K562 (cell line): ENCODE measurements at regions not wholly inside any gene's neighbourhood (a gene's known extent, or its start where the extent isn't known, plus 50 kb on each side); places are given as distances from the start of the nearest gene placed in this dataset.

ENCODE experiments used
- ATAC-seq: fragments of 200-7000 bp; cut with Tn5 transposase; 3 replicates; pipeline ENCODE4 v1.9.1; 2020; ENCODE audit warnings: moderate library complexity
- BruUV-seq: library from RNA; stranded (reverse); fragments of 400-500 nt; replicated peaks from 2 replicates; lab custom pipeline; 2021; lab: Mats Ljungman, UMichigan
- CTCF ChIA-PET: fragments of 300-600 bp; formaldehyde crosslinking; extraction: SDS; loops from one replicate; lab custom pipeline; 2021; ENCODE audit warnings: low intra/inter-chr PET ratio; lab: Yijun Ruan, JAX
- POLR2A ChIA-PET: fragments of 300-600, 350-650 bp; sonication (Branson Sonifier 250); formaldehyde crosslinking; extraction: SDS; loops from one replicate; lab custom pipeline; 2021; ENCODE audit warnings: antibody characterized with exemption, inconsistent platforms; lab: Yijun Ruan, JAX
- DNase-seq, 4 experiments: peaks; one replicate each; pipeline versions ENCODE4 v3.0.0 to v3.0.0-alpha.2; 2011 to 2018; ENCODE audit warnings: low spot score in 3 of 4, mixed read lengths in 3 of 4; ENCODE audit errors: extremely low read depth in 1 of 4
- FAIRE-seq: peaks from 2 replicates; lab custom pipeline; 2011; peaks lifted over from hg19 to GRCh38; lab: Jason Lieb, UNC
- H2AFZ ChIP-seq: 2 replicates; pipeline ENCODE4 v1.6.0; 2011; ENCODE audit warnings: low read depth, low read length, control low read depth, inconsistent platforms
- H3K27ac ChIP-seq: fragments of 200-600 bp; 3 replicates; pipeline ENCODE4 v1.8.0; 2011; ENCODE audit warnings: low read depth, mild to moderate bottlenecking, control low read depth, inconsistent platforms, low read length, moderate library complexity, mixed read lengths; ENCODE audit errors: extremely low read depth
- H3K27me3 ChIP-seq, 2 experiments: fragments of 300-600 bp in 1 of 2; 2 replicates in 1 of 2; 3 replicates in 1 of 2; pipeline versions ENCODE4 v1.6.0 to v1.8.0; 2011; ENCODE audit warnings: inconsistent platforms in 2 of 2, low read length in 2 of 2, mild to moderate bottlenecking in 1 of 2, mixed read lengths in 1 of 2, moderate library complexity in 1 of 2; ENCODE audit not compliant: control insufficient read depth in 2 of 2, insufficient read depth in 2 of 2
- H3K36me3 ChIP-seq: fragments of 300-600 bp; 3 replicates; pipeline ENCODE4 v1.8.0; 2011; ENCODE audit warnings: mild to moderate bottlenecking, low read length, inconsistent platforms; ENCODE audit not compliant: control insufficient read depth, insufficient read depth
- H3K4me1 ChIP-seq, 2 experiments: fragments of 200-600 bp in 1 of 2; replicated peaks in 1 of 2; 2 replicates in 1 of 2; 3 replicates in 1 of 2; pipeline versions ENCODE4 v1.5.1 to v1.8.0; 2011; ENCODE audit warnings: inconsistent platforms in 2 of 2, low read length in 2 of 2, mild to moderate bottlenecking in 1 of 2, mixed read lengths in 1 of 2, moderate library complexity in 1 of 2; ENCODE audit not compliant: control insufficient read depth in 2 of 2, insufficient read depth in 2 of 2
- H3K4me2 ChIP-seq: 2 replicates; pipeline ENCODE4 v1.6.1; 2011; ENCODE audit warnings: low read length, control low read depth, inconsistent platforms, mixed read lengths; ENCODE audit not compliant: insufficient read depth
- H3K4me3 ChIP-seq: fragments of 200-600 bp; sonication (generic), shearing (Covaris generic); 2 replicates; pipeline ENCODE4 v1.5.1; 2016; ENCODE audit warnings: control low read depth, inconsistent platforms
- H3K79me2 ChIP-seq: fragments of 200-600 bp; 3 replicates; pipeline ENCODE4 v1.8.0; 2011; ENCODE audit warnings: low read length, inconsistent platforms; ENCODE audit not compliant: control insufficient read depth, insufficient read depth
- H3K9ac ChIP-seq, 2 experiments: 2 replicates each; pipeline versions ENCODE4 v1.6.0 to v1.6.1; 2011; ENCODE audit warnings: low read depth in 2 of 2, low read length in 2 of 2, control low read depth in 1 of 2, inconsistent platforms in 1 of 2, mild to moderate bottlenecking in 1 of 2, mixed read lengths in 1 of 2; ENCODE audit not compliant: insufficient read depth in 1 of 2
- H3K9me1 ChIP-seq: one replicate; pipeline ENCODE4 v1.6.0; 2011; ENCODE audit warnings: inconsistent platforms, mild to moderate bottlenecking, low read length, moderate library complexity; ENCODE audit not compliant: control insufficient read depth, insufficient read depth
- H3K9me3 ChIP-seq: replicated peaks from 2 replicates; pipeline ENCODE4 v1.5.1; 2011; ENCODE audit warnings: low read depth, low read length, inconsistent platforms; ENCODE audit not compliant: control insufficient read depth, insufficient read depth
- H4K20me1 ChIP-seq: replicated peaks from 2 replicates; pipeline ENCODE4 v1.6.1; 2011; ENCODE audit warnings: low read length, inconsistent platforms, mixed read lengths; ENCODE audit not compliant: control insufficient read depth, insufficient read depth
- ADNP ChIP-seq: fragments of 200-800 bp; sonication (Bioruptor generic); IDR thresholded peaks from 2 replicates; pipeline ENCODE4 v1.6.1; 2016; ENCODE audit warnings: missing genetic modification characterization, missing compliant biosample characterization
- ETV6 ChIP-seq, 3 experiments: fragments of 150-350 bp in 1 of 3; sonication (generic) in 1 of 3; formaldehyde crosslinking in 1 of 3; IDR thresholded peaks; 2 replicates each; pipeline versions ENCODE4 v1.6.1 to v1.8.0; 2014 to 2022; ENCODE audit warnings: borderline replicate concordance in 2 of 3, low read depth in 2 of 3, antibody characterized with exemption in 1 of 3, low read length in 1 of 3, mild to moderate bottlenecking in 1 of 3, missing genetic modification reagents in 1 of 3
- PHTF2 ChIP-seq: fragments of 250-450 bp; sonication (Bioruptor Pico); IDR thresholded peaks from 2 replicates; pipeline ENCODE4 v1.5.0; 2021; ENCODE audit warnings: mild to moderate bottlenecking
- RBM25 ChIP-seq: fragments of 200-400 bp; formaldehyde crosslinking; IDR thresholded peaks from 2 replicates; pipeline ENCODE4 v1.6.1; 2018; ENCODE audit warnings: low read length, low read depth, moderate library complexity; ENCODE audit not compliant: severe bottlenecking
- ZNF146 ChIP-seq: IDR thresholded peaks from one replicate; pipeline ENCODE4 v1.6.1; 2018; ENCODE audit warnings: missing compliant biosample characterization; ENCODE audit not compliant: unreplicated experiment
- WGBS: fragments of 100-300 bp; shearing (Covaris generic); methylation state at CpG from one replicate; pipeline ENCODE4 v1.1.6; 2016; ENCODE audit warnings: low coverage, mixed read lengths; ENCODE audit not compliant: insufficient coverage; ENCODE audit errors: missing lambda C conversion rate; 5-methylcytosine and 5-hydroxymethylcytosine counted together
- in situ Hi-C: fragments of 300-500 bp; cut with MboI; formaldehyde crosslinking; loops from 4 replicates; pipeline ENCODE4 v1.15.0; 2018; ENCODE audit warnings: inconsistent platforms, mixed read lengths
- intact Hi-C: fragments of 100-400 bp; cut with micrococcal nuclease; formaldehyde crosslinking; loops from 2 replicates; pipeline ENCODE4 v1.14.2; 2022
- TF ChIP-seq, protein P1 (sequence below): sonication (generic); formaldehyde crosslinking; IDR thresholded peaks from 2 replicates; pipeline ENCODE4 v1.8.0; 2023; ENCODE audit warnings: mild to moderate bottlenecking, missing genetic modification reagents

DNA sequence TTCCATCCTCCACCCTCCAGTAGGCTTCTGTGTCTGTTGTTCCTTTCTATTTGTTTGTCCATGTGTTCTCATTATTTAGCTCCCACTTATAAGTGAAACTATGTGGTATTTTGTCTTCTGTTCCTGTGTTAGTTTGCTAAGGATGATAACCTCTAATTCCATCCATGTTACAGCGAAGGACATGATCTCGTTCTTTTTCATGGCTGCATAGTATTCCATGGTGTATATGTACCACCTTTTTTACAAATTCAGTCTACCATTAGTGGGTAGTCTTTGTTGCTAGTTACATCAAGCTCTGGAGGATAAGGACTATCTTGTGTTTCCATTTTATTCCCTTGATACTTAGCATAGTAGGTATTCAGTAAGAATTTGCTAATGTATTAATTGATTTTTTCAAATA, 664.2 kb upstream of the FAT3 start:
- H3K36me3 ChIP-seq, result no peaks in the 10 kb centered on the region
- no peak overlapping the region for H3K27ac ChIP-seq
- CTCF ChIA-PET, result no interaction called here
- POLR2A ChIA-PET, result no interaction called here
- H3K4me1 ChIP-seq, result no peaks in the 10 kb centered on the region
- H4K20me1 ChIP-seq, result no peaks in the 10 kb centered on the region
- H3K79me2 ChIP-seq, result no peaks in the 10 kb centered on the region
- no peak overlapping the region for H3K4me3 ChIP-seq
- DNase-seq, result no peak
- BruUV-seq, result no TSS peak
- no peaks in the 10 kb centered on the region for H3K9me1 ChIP-seq
- FAIRE-seq, result no peak
- TF ChIP-seq ADNP, result peak; percentile 27; the same call in 1 of the 2 replicates
- no peak for TF ChIP-seq PHTF2 (CRISPR knock-in tag)
- TF ChIP-seq ZNF146 (CRISPR knock-in tag), result peak; percentile 95
- peak; percentile 45 for TF ChIP-seq RBM25
- no peak for TF ChIP-seq ETV6 (IDR thresholded peaks at IDR 0.05; ENCODE audit: borderline replicate concordance in 1 of 2, low read depth in 2 of 2, low read length in 1 of 2)
- no peak for TF ChIP-seq ETV6 (CRISPR knock-in tag; IDR thresholded peaks at IDR 0.05; ENCODE audit: borderline replicate concordance)
- TF ChIP-seq, protein P1, sequence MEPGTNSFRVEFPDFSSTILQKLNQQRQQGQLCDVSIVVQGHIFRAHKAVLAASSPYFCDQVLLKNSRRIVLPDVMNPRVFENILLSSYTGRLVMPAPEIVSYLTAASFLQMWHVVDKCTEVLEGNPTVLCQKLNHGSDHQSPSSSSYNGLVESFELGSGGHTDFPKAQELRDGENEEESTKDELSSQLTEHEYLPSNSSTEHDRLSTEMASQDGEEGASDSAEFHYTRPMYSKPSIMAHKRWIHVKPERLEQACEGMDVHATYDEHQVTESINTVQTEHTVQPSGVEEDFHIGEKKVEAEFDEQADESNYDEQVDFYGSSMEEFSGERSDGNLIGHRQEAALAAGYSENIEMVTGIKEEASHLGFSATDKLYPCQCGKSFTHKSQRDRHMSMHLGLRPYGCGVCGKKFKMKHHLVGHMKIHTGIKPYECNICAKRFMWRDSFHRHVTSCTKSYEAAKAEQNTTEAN (CRISPR knock-in tag), result no peak
- ATAC-seq, result no peak
- H3K4me2 ChIP-seq, result no peak overlapping the region
- in situ Hi-C loops (no loop called here), intact Hi-C loops (no loop called here)
- no peaks in the 10 kb centered on the region for H3K9me3 ChIP-seq
- no peak overlapping the region for H3K9ac ChIP-seq
- H3K27me3 ChIP-seq, result no peaks in the 10 kb centered on the region
- 5% methylated on average over 2 of the region's 2 CpGs for WGBS
- H2AFZ ChIP-seq, result no peak overlapping the region
